H9 (cell line): ENCODE measurements at regions not wholly inside any gene's neighbourhood (a gene's known extent, or its start where the extent isn't known, plus 50 kb on each side); places are given as distances from the start of the nearest gene placed in this dataset.

ENCODE experiments used
- DNase-seq: peaks from one replicate; pipeline ENCODE4 v3.0.0-alpha.2; 2017
- H2AFZ ChIP-seq: one replicate; pipeline ENCODE4 v1.6.1; 2013; ENCODE audit warnings: mild to moderate bottlenecking, low read length, control low read depth, moderate library complexity
- H2AK5ac ChIP-seq: 2 replicates; pipeline ENCODE4 v1.6.1; 2013; ENCODE audit warnings: low read length, control low read depth, mixed read lengths; ENCODE audit not compliant: insufficient read length
- H2BK120ac ChIP-seq: one replicate; pipeline ENCODE4 v1.6.1; 2013; ENCODE audit warnings: low read depth, mild to moderate bottlenecking, low read length, control low read depth, inconsistent platforms; ENCODE audit not compliant: poor library complexity, severe bottlenecking
- H2BK12ac ChIP-seq: 2 replicates; pipeline ENCODE4 v1.6.1; 2013; ENCODE audit warnings: low read length, control low read depth, mixed read lengths, low read depth; ENCODE audit not compliant: insufficient read length
- H2BK15ac ChIP-seq: 2 replicates; pipeline ENCODE4 v1.6.1; 2013; ENCODE audit warnings: low read depth, low read length, control low read depth
- H2BK20ac ChIP-seq: one replicate; pipeline ENCODE4 v1.6.1; 2013; ENCODE audit warnings: low read depth, mild to moderate bottlenecking, low read length, control low read depth, inconsistent platforms; ENCODE audit not compliant: poor library complexity, severe bottlenecking
- H2BK5ac ChIP-seq: 2 replicates; pipeline ENCODE4 v1.6.1; 2013; ENCODE audit warnings: low read length, control low read depth, mixed read lengths; ENCODE audit not compliant: insufficient read length
- H3K14ac ChIP-seq: 2 replicates; pipeline ENCODE4 v1.6.1; 2013; ENCODE audit warnings: low read length, control low read depth; ENCODE audit not compliant: insufficient read depth
- H3K18ac ChIP-seq: 2 replicates; pipeline ENCODE4 v1.6.1; 2013; ENCODE audit warnings: low read depth, mild to moderate bottlenecking, mixed read lengths, low read length, control low read depth; ENCODE audit not compliant: insufficient read length
- H3K23ac ChIP-seq: 2 replicates; pipeline ENCODE4 v1.6.1; 2013; ENCODE audit warnings: low read length, control low read depth, mixed read lengths, low read depth; ENCODE audit not compliant: insufficient read length
- H3K23me2 ChIP-seq: 2 replicates; pipeline ENCODE4 v1.6.1; 2013; ENCODE audit warnings: low read depth, mild to moderate bottlenecking, mixed read lengths, low read length, control low read depth; ENCODE audit not compliant: insufficient read length, poor library complexity, severe bottlenecking
- H3K27ac ChIP-seq: 2 replicates; pipeline ENCODE4 v1.5.1; 2013; ENCODE audit warnings: low read length, control low read depth, mixed read lengths, low read depth; ENCODE audit not compliant: insufficient read length
- H3K27me3 ChIP-seq: 2 replicates; pipeline ENCODE4 v1.6.1; 2013; ENCODE audit warnings: low read length, control low read depth, inconsistent platforms; ENCODE audit not compliant: insufficient read depth
- H3K4ac ChIP-seq: 2 replicates; pipeline ENCODE4 v1.6.1; 2013; ENCODE audit warnings: low read depth, mild to moderate bottlenecking, control low read depth, inconsistent platforms, low read length, moderate library complexity
- H3K4me1 ChIP-seq: 2 replicates; pipeline ENCODE4 v1.6.1; 2013; ENCODE audit warnings: low read length, control low read depth, inconsistent platforms; ENCODE audit not compliant: insufficient read depth
- H3K4me2 ChIP-seq: 2 replicates; pipeline ENCODE4 v1.6.1; 2013; ENCODE audit warnings: low read length, control low read depth, mixed read lengths; ENCODE audit not compliant: insufficient read length, insufficient read depth
- H3K56ac ChIP-seq: 2 replicates; pipeline ENCODE4 v1.6.1; 2013; ENCODE audit warnings: low read depth, mild to moderate bottlenecking, mixed read lengths, low read length, control low read depth; ENCODE audit not compliant: insufficient read length
- H3K79me1 ChIP-seq: 2 replicates; pipeline ENCODE4 v1.6.1; 2013; ENCODE audit warnings: low read depth, mild to moderate bottlenecking, moderate library complexity, low read length, control low read depth, inconsistent platforms; ENCODE audit not compliant: insufficient read depth, poor library complexity, severe bottlenecking
- H3K79me2 ChIP-seq: 2 replicates; pipeline ENCODE4 v1.6.1; 2013; ENCODE audit warnings: low read length, control low read depth, inconsistent platforms; ENCODE audit not compliant: insufficient read depth
- H3K9ac ChIP-seq: 2 replicates; pipeline ENCODE4 v1.6.1; 2013; ENCODE audit warnings: low read length, control low read depth, mixed read lengths; ENCODE audit not compliant: insufficient read length; ENCODE audit errors: extremely low read depth
- H3K9me3 ChIP-seq: one replicate; pipeline ENCODE4 v1.6.1; 2013; ENCODE audit warnings: low read depth, low read length, inconsistent platforms; ENCODE audit not compliant: control insufficient read depth
- H3T11ph ChIP-seq: one replicate; pipeline ENCODE4 v1.6.1; 2013; ENCODE audit warnings: mild to moderate bottlenecking, low read length, control low read depth, inconsistent platforms
- H4K20me1 ChIP-seq: one replicate; pipeline ENCODE4 v1.6.1; 2013; ENCODE audit not compliant: control insufficient read depth, insufficient read length, insufficient read depth
- H4K5ac ChIP-seq: 2 replicates; pipeline ENCODE4 v1.6.1; 2013; ENCODE audit warnings: low read depth, mild to moderate bottlenecking, mixed read lengths, low read length, control low read depth; ENCODE audit not compliant: insufficient read length
- H4K8ac ChIP-seq: replicated peaks from 2 replicates; pipeline ENCODE4 v1.6.1; 2013; ENCODE audit warnings: low read length, control low read depth, mixed read lengths, low read depth; ENCODE audit not compliant: insufficient read length
- H4K91ac ChIP-seq: 2 replicates; pipeline ENCODE4 v1.6.1; 2013; ENCODE audit warnings: low read depth, mild to moderate bottlenecking, moderate library complexity, mixed read lengths, low read length, control low read depth; ENCODE audit not compliant: insufficient read length
- H3K27ac Mint-ChIP-seq, 3 experiments: 2 replicates in 2 of 3; 3 replicates in 1 of 3; pipeline ENCODE4 v1.8.0; 2020 to 2021; ENCODE audit warnings: mixed read lengths in 3 of 3, mild to moderate bottlenecking in 1 of 3, moderate library complexity in 1 of 3
- H3K27me3 Mint-ChIP-seq: 2 replicates; pipeline ENCODE4 v1.8.0; 2021; ENCODE audit warnings: low read depth, mild to moderate bottlenecking, moderate library complexity, mixed read lengths
- H3K36me3 Mint-ChIP-seq, 3 experiments: 2 replicates in 2 of 3; 3 replicates in 1 of 3; pipeline ENCODE4 v1.8.0; 2020 to 2021; ENCODE audit warnings: low read depth in 3 of 3, mixed read lengths in 3 of 3; ENCODE audit not compliant: insufficient read depth in 1 of 3
- H3K4me1 Mint-ChIP-seq, 2 experiments: 2 replicates each; pipeline ENCODE4 v1.8.0; 2020; ENCODE audit warnings: mixed read lengths in 2 of 2
- H3K4me3 Mint-ChIP-seq, 2 experiments: 2 replicates in 1 of 2; 3 replicates in 1 of 2; pipeline ENCODE4 v1.8.0; 2020 to 2021; ENCODE audit warnings: mild to moderate bottlenecking in 2 of 2, mixed read lengths in 2 of 2, moderate library complexity in 1 of 2
- H3K9me3 Mint-ChIP-seq, 2 experiments: 2 replicates in 1 of 2; 3 replicates in 1 of 2; pipeline ENCODE4 v1.8.0; 2020; ENCODE audit warnings: mild to moderate bottlenecking in 2 of 2, mixed read lengths in 2 of 2, moderate library complexity in 1 of 2
- CTCF ChIP-seq: fragments of 200-600 bp; sonication (generic); conservative IDR thresholded peaks from 3 replicates; pipeline ENCODE4 v1.8.0; 2021; ENCODE audit warnings: antibody characterized with exemption, mild to moderate bottlenecking
- whole genome bisulfite sequencing: extraction: QIAGEN DNeasy Blood & Tissue Kit; methylation state at CpG from one replicate; pipeline ENCODE4 v1.1.7; 2013; ENCODE audit warnings: missing lambda C conversion rate, low lambda C conversion rate, mixed read lengths; ENCODE audit not compliant: insufficient read length; ENCODE audit errors: extremely low coverage; 5-methylcytosine and 5-hydroxymethylcytosine counted together

- H4K91ac ChIP-seq: no peak overlapping the region
- no peak for TF ChIP-seq CTCF
- no peak overlapping the region for H2AFZ ChIP-seq
- no peak overlapping the region for H3K23ac ChIP-seq
- Mint-ChIP-seq H3K4me1 (peaks cover 44 to 46% of the 10 kb centered on the region in 2 experiments), H3K4me3 (no peak overlapping the region), H3K27ac (peak overlapping the region in 1 of 3 experiments; percentile 23; a peak in 1 of 7 replicates), H3K27me3 (peaks cover 32% of the 10 kb centered on the region), H3K36me3 (peaks cover 0 to 4% (median 0%) of the 10 kb centered on the region in 3 experiments; a peak in 1 of 7 replicates), H3K9me3 (no peaks in the 10 kb centered on the region)
- no peaks in the 10 kb centered on the region for H3K79me1 ChIP-seq
- H3K4me1 ChIP-seq: peaks cover 2% of the 10 kb centered on the region; the same call in 1 of the 2 replicates
- no peak overlapping the region for H2BK20ac ChIP-seq
- no peak overlapping the region for H3K4ac ChIP-seq
- H3K4me2 ChIP-seq: no peak overlapping the region
- no peak overlapping the region for H3K9ac ChIP-seq
- H3K23me2 ChIP-seq: no peaks in the 10 kb centered on the region
- H2BK12ac ChIP-seq: no peak overlapping the region
- DNase-seq: no peak
- H2BK15ac ChIP-seq: no peak overlapping the region
- H3K27me3 ChIP-seq: no peaks in the 10 kb centered on the region
- no peaks in the 10 kb centered on the region for H3K79me2 ChIP-seq
- no peaks in the 10 kb centered on the region for H4K20me1 ChIP-seq
- H2BK5ac ChIP-seq: no peak overlapping the region
- H3K27ac ChIP-seq: no peak overlapping the region
- H3T11ph ChIP-seq: no peak overlapping the region
- H3K18ac ChIP-seq: no peak overlapping the region
- H3K56ac ChIP-seq: no peak overlapping the region
- H4K8ac ChIP-seq: no peak overlapping the region
- WGBS: no CpG with 5 or more reads among the region's 14 CpGs
- H3K14ac ChIP-seq: no peak overlapping the region
- no peak overlapping the region for H4K5ac ChIP-seq
- H3K9me3 ChIP-seq: no peaks in the 10 kb centered on the region
- H2BK120ac ChIP-seq: no peak overlapping the region
- no peak overlapping the region for H2AK5ac ChIP-seq
Observed at GRCh38 chr6:3624250-3625136, 127.0 kb downstream of the PXDC1 start.
